ENCODE measurements at regions not wholly inside any gene's neighbourhood (a gene's known extent, or its start where the extent isn't known, plus 50 kb on each side); places are given as distances from the start of the nearest gene placed in this dataset.

- no peak for DNase-seq
- Histone ChIP-seq H3K23ac (ENCODE audit: low read length in 2 of 2) (no peak overlapping the region), H3K79me1 (replicated peaks; ENCODE audit: low read length, poor library complexity, severe bottlenecking) (no peaks in the 10 kb centered on the region), H3K4ac (ENCODE audit: low read depth in 1 of 2, low read length in 2 of 2) (no peak overlapping the region), H4K8ac (ENCODE audit: low read length) (no peak overlapping the region), H3K27ac (ENCODE audit: low read length, poor library complexity, severe bottlenecking) (no peak overlapping the region), H3K9ac (ENCODE audit: low read length) (no peak overlapping the region), H2BK15ac (ENCODE audit: low read depth, poor library complexity, severe bottlenecking) (no peak overlapping the region), H4K91ac (ENCODE audit: low read length) (no peak overlapping the region), H3K36me3 (ENCODE audit: control insufficient read depth in 1 of 2, insufficient read depth in 2 of 2, low read depth in 1 of 2, low read length in 2 of 2) (no peaks in the 10 kb centered on the region), H3K4me2 (ENCODE audit: low read length, poor library complexity, severe bottlenecking) (no peak overlapping the region), H2AK5ac (ENCODE audit: low read length, severe bottlenecking) (no peak overlapping the region), H3K14ac (ENCODE audit: low read length in 2 of 2) (no peak overlapping the region), H2BK120ac (ENCODE audit: low read depth, low read length) (no peak overlapping the region), H3K9me3 (ENCODE audit: control insufficient read depth, low read length) (peaks cover 4% of the 10 kb centered on the region), H3K18ac (ENCODE audit: low read depth in 1 of 2, low read length in 2 of 2) (no peak overlapping the region), H2BK5ac (ENCODE audit: low read depth, low read length, poor library complexity, severe bottlenecking) (no peak overlapping the region), H3K4me3 (ENCODE audit: insufficient read depth in 1 of 2, low read depth in 1 of 2, low read length in 2 of 2) (no peak overlapping the region), H3K27me3 (ENCODE audit: control insufficient read depth in 1 of 2, insufficient read depth in 1 of 2, low read length in 2 of 2) (no peaks in the 10 kb centered on the region), H3K4me1 (ENCODE audit: control insufficient read depth, insufficient read depth, low read depth, low read length) (no peaks in the 10 kb centered on the region), H2AFZ (ENCODE audit: low read depth, low read length) (no peak overlapping the region), H2BK12ac (ENCODE audit: low read length in 2 of 2) (no peak overlapping the region)
- WGBS: 69% methylated on average over 1 of the region's 2 CpGs
Observed at GRCh38 chr14:62146030-62146429, 383.8 kb downstream of the SNAPC1 start.

DNA sequence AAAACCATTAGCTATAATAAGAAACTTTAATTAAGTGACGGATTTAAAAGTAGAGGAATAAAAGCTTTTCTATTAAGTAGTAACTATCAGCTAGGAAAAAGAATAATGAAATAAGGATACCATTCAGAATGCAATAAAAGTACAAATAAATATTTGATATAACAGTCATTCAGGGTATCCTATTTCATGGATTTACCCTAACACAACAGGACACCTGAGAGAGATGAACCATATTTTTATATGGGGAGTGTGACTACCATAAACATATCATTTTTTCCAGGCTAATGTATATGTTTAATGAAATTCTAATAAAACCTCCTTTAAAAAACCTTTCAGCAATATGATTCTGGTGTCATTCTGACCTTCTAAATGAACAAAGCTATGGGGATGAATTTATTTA is 393.8 kb downstream of the SNAPC1 start:
- no peaks in the 10 kb centered on the region for H3K4me1 ChIP-seq (ENCODE audit: control insufficient read depth, insufficient read depth, low read depth, low read length)
- no peaks in the 10 kb centered on the region for H3K9me3 ChIP-seq (ENCODE audit: control insufficient read depth, low read length)
- H3K79me1 ChIP-seq (replicated peaks; ENCODE audit: low read length, poor library complexity, severe bottlenecking): no peaks in the 10 kb centered on the region
- H3K23ac ChIP-seq (ENCODE audit: low read length in 2 of 2): no peak overlapping the region
- H2BK15ac ChIP-seq (ENCODE audit: low read depth, poor library complexity, severe bottlenecking): no peak overlapping the region
- H2AK5ac ChIP-seq (ENCODE audit: low read length, severe bottlenecking): no peak overlapping the region
- no peak overlapping the region for H3K27ac ChIP-seq (ENCODE audit: low read length, poor library complexity, severe bottlenecking)
- no peak for DNase-seq
- no peak overlapping the region for H2BK5ac ChIP-seq (ENCODE audit: low read depth, low read length, poor library complexity, severe bottlenecking)
- no peak overlapping the region for H2BK120ac ChIP-seq (ENCODE audit: low read depth, low read length)
- H3K18ac ChIP-seq (ENCODE audit: low read depth in 1 of 2, low read length in 2 of 2): no peak overlapping the region
- no peak overlapping the region for H2AFZ ChIP-seq (ENCODE audit: low read depth, low read length)
- H3K4me2 ChIP-seq (ENCODE audit: low read length, poor library complexity, severe bottlenecking): no peak overlapping the region
- H2BK12ac ChIP-seq (ENCODE audit: low read length in 2 of 2): no peak overlapping the region
- H3K9ac ChIP-seq (ENCODE audit: low read length): no peak overlapping the region
- H3K14ac ChIP-seq (ENCODE audit: low read length in 2 of 2): no peak overlapping the region
- H3K27me3 ChIP-seq (ENCODE audit: control insufficient read depth in 1 of 2, insufficient read depth in 1 of 2, low read length in 2 of 2): peaks cover 0 to 13% of the 10 kb centered on the region in 2 experiments
- no CpG with 5 or more reads among the region's 1 CpG for WGBS
- H4K91ac ChIP-seq (ENCODE audit: low read length): no peak overlapping the region
- H3K36me3 ChIP-seq (ENCODE audit: control insufficient read depth in 1 of 2, insufficient read depth in 2 of 2, low read depth in 1 of 2, low read length in 2 of 2): no peaks in the 10 kb centered on the region
- no peak overlapping the region for H3K4ac ChIP-seq (ENCODE audit: low read depth in 1 of 2, low read length in 2 of 2)
- H4K8ac ChIP-seq (ENCODE audit: low read length): no peak overlapping the region
- no peak overlapping the region for H3K4me3 ChIP-seq (ENCODE audit: insufficient read depth in 1 of 2, low read depth in 1 of 2, low read length in 2 of 2)

DNA sequence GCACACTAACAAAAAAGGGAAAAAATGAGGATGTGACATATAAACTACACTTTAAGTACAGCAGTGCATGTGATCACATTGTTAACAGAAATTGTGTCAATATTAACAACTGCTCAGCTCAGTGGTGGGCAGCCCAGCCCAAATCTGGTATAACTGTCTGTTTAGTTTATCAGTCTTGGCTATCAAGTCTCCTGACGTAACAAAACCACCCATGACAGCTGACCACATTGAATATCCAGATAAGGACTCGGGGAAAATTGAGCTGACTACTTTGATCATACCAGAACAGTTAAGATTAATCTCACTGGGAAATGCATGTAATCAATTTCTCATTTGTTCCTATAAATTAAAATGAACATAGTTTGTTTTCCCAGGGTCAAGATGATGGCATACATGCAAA is 396.6 kb downstream of the SNAPC1 start:
- no peak overlapping the region for H4K91ac ChIP-seq (ENCODE audit: low read length)
- H3K79me1 ChIP-seq (replicated peaks; ENCODE audit: low read length, poor library complexity, severe bottlenecking): no peaks in the 10 kb centered on the region
- H3K4me2 ChIP-seq (ENCODE audit: low read length, poor library complexity, severe bottlenecking): no peak overlapping the region
- no peaks in the 10 kb centered on the region for H3K36me3 ChIP-seq (ENCODE audit: control insufficient read depth in 1 of 2, insufficient read depth in 2 of 2, low read depth in 1 of 2, low read length in 2 of 2)
- no peak overlapping the region for H3K9ac ChIP-seq (ENCODE audit: low read length)
- no peak overlapping the region for H3K27ac ChIP-seq (ENCODE audit: low read length, poor library complexity, severe bottlenecking)
- no peak for DNase-seq
- WGBS: 67% methylated on average over 1 of the region's 2 CpGs
- no peak overlapping the region for H2BK15ac ChIP-seq (ENCODE audit: low read depth, poor library complexity, severe bottlenecking)
- no peak overlapping the region for H3K4ac ChIP-seq (ENCODE audit: low read depth in 1 of 2, low read length in 2 of 2)
- H2BK120ac ChIP-seq (ENCODE audit: low read depth, low read length): no peak overlapping the region
- no peak overlapping the region for H3K23ac ChIP-seq (ENCODE audit: low read length in 2 of 2)
- no peak overlapping the region for H3K18ac ChIP-seq (ENCODE audit: low read depth in 1 of 2, low read length in 2 of 2)
- no peak overlapping the region for H2AFZ ChIP-seq (ENCODE audit: low read depth, low read length)
- no peak overlapping the region for H2BK5ac ChIP-seq (ENCODE audit: low read depth, low read length, poor library complexity, severe bottlenecking)
- no peak overlapping the region for H2BK12ac ChIP-seq (ENCODE audit: low read length in 2 of 2)
- H4K8ac ChIP-seq (ENCODE audit: low read length): no peak overlapping the region
- H3K4me1 ChIP-seq (ENCODE audit: control insufficient read depth, insufficient read depth, low read depth, low read length): no peaks in the 10 kb centered on the region
- H3K9me3 ChIP-seq (ENCODE audit: control insufficient read depth, low read length): no peaks in the 10 kb centered on the region
- no peak overlapping the region for H2AK5ac ChIP-seq (ENCODE audit: low read length, severe bottlenecking)
- H3K14ac ChIP-seq (ENCODE audit: low read length in 2 of 2): no peak overlapping the region
- no peak overlapping the region for H3K4me3 ChIP-seq (ENCODE audit: insufficient read depth in 1 of 2, low read depth in 1 of 2, low read length in 2 of 2)
- peaks cover 4 to 24% of the 10 kb centered on the region in 2 experiments for H3K27me3 ChIP-seq (ENCODE audit: control insufficient read depth in 1 of 2, insufficient read depth in 1 of 2, low read length in 2 of 2)

DNA sequence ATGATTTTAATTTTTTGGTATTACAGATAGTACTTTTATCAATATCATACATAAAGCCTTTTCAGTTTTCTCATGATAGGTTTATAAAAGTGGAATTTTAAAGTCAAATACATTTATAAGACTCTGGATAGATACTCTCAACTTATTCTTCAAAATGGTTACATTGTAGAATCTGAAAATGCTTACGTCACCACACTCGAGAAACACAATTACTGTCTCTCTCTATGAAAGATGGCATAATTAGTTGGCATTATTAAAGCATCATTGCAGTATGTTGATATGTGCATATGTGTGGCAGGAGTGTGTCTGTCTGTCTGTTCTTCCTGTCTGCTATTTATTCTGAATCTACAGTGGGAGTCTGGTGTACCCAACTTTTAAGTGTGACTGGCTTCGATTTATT is 397.1 kb downstream of the SNAPC1 start:
- WGBS: 100% methylated on average over 3 of the region's 3 CpGs
- no peak overlapping the region for H3K14ac ChIP-seq (ENCODE audit: low read length in 2 of 2)
- no peak overlapping the region for H3K27ac ChIP-seq (ENCODE audit: low read length, poor library complexity, severe bottlenecking)
- H3K4me2 ChIP-seq (ENCODE audit: low read length, poor library complexity, severe bottlenecking): no peak overlapping the region
- no peak overlapping the region for H2BK5ac ChIP-seq (ENCODE audit: low read depth, low read length, poor library complexity, severe bottlenecking)
- no peak overlapping the region for H3K23ac ChIP-seq (ENCODE audit: low read length in 2 of 2)
- H3K4me3 ChIP-seq (ENCODE audit: insufficient read depth in 1 of 2, low read depth in 1 of 2, low read length in 2 of 2): no peak overlapping the region
- DNase-seq: no peak
- no peaks in the 10 kb centered on the region for H3K79me1 ChIP-seq (replicated peaks; ENCODE audit: low read length, poor library complexity, severe bottlenecking)
- H3K4ac ChIP-seq (ENCODE audit: low read depth in 1 of 2, low read length in 2 of 2): no peak overlapping the region
- peaks cover 10 to 27% of the 10 kb centered on the region in 2 experiments for H3K27me3 ChIP-seq (ENCODE audit: control insufficient read depth in 1 of 2, insufficient read depth in 1 of 2, low read length in 2 of 2)
- H2BK15ac ChIP-seq (ENCODE audit: low read depth, poor library complexity, severe bottlenecking): no peak overlapping the region
- H2BK12ac ChIP-seq (ENCODE audit: low read length in 2 of 2): no peak overlapping the region
- no peak overlapping the region for H2AFZ ChIP-seq (ENCODE audit: low read depth, low read length)
- H3K9me3 ChIP-seq (ENCODE audit: control insufficient read depth, low read length): no peaks in the 10 kb centered on the region
- H3K9ac ChIP-seq (ENCODE audit: low read length): no peak overlapping the region
- no peak overlapping the region for H4K8ac ChIP-seq (ENCODE audit: low read length)
- H2AK5ac ChIP-seq (ENCODE audit: low read length, severe bottlenecking): no peak overlapping the region
- H3K18ac ChIP-seq (ENCODE audit: low read depth in 1 of 2, low read length in 2 of 2): no peak overlapping the region
- H4K91ac ChIP-seq (ENCODE audit: low read length): no peak overlapping the region
- H3K36me3 ChIP-seq (ENCODE audit: control insufficient read depth in 1 of 2, insufficient read depth in 2 of 2, low read depth in 1 of 2, low read length in 2 of 2): no peaks in the 10 kb centered on the region
- no peak overlapping the region for H2BK120ac ChIP-seq (ENCODE audit: low read depth, low read length)
- no peaks in the 10 kb centered on the region for H3K4me1 ChIP-seq (ENCODE audit: control insufficient read depth, insufficient read depth, low read depth, low read length)

Measured in mesenchymal stem cell (in vitro differentiated cells and primary cell).